Stomach (tissue), 8 donors: ENCODE measurements at regions not wholly inside any gene's neighbourhood (a gene's known extent, or its start where the extent isn't known, plus 50 kb on each side); places are given as distances from the start of the nearest gene placed in this dataset.
A peak's percentile ranks its signal among the peaks of the same experiment; 100 is the strongest.

Source experiments
- DNase-seq, 2 donors: peaks; one replicate each; pipeline versions ENCODE4 v3.0.0 to v3.0.0-alpha.2; 2013 to 2019
- H3K27ac ChIP-seq, 5 donors: fragments of 200-600 bp in 4 of 5; sonication (generic) in 4 of 5; one replicate each; pipeline ENCODE4 v1.5.1; 2013 to 2019; ENCODE audit warnings: mild to moderate bottlenecking in 1 of 5, moderate library complexity in 1 of 5
- H3K27me3 ChIP-seq, 3 donors: fragments of 200-600 bp; sonication (generic); one replicate each; pipeline ENCODE4 v1.5.1; 2017 to 2019; ENCODE audit warnings: mixed run types in 1 of 3
- H3K36me3 ChIP-seq, 4 donors: fragments of 200-600 bp; sonication (generic); 1 replicate in 3 of 4; 2 replicates in 1 of 4; pipeline ENCODE4 v1.5.1; 2016 to 2019
- H3K4me1 ChIP-seq, 4 donors: fragments of 200-600 bp; sonication (generic); one replicate each; pipeline ENCODE4 v1.5.1; 2016 to 2019
- H3K4me3 ChIP-seq, 4 donors: fragments of 200-600 bp; sonication (generic) in 3 of 4; one replicate each; pipeline ENCODE4 v1.5.1; 2016 to 2019; ENCODE audit warnings: mild to moderate bottlenecking in 1 of 4
- H3K9me3 ChIP-seq, 4 donors: fragments of 200-600 bp; sonication (generic); one replicate each; pipeline ENCODE4 v1.5.1; 2016 to 2019
- EP300 ChIP-seq: sonication (generic); formaldehyde crosslinking; IDR thresholded peaks from one replicate; pipeline ENCODE4 v1.6.1; 2017; ENCODE audit warnings: antibody characterized with exemption
- POLR2A ChIP-seq, 4 donors: fragments of 450-650 bp; IDR thresholded peaks; one replicate each; pipeline ENCODE4 v1.6.1; 2016; ENCODE audit warnings: antibody characterized with exemption in 4 of 4, control low read depth in 2 of 4, mild to moderate bottlenecking in 1 of 4, moderate library complexity in 1 of 4
- POLR2AphosphoS5 ChIP-seq, 3 donors: sonication (generic); formaldehyde crosslinking; IDR thresholded peaks; one replicate each; pipeline ENCODE4 v1.6.1; 2016; ENCODE audit warnings: antibody characterized with exemption in 3 of 3
- WGBS, 5 donors: extraction: QIAGEN DNeasy Blood & Tissue Kit in 3 of 5; methylation state at CpG; one replicate each; pipeline versions ENCODE4 v1.1.5 to v1.1.7; 2013 to 2018; 5-methylcytosine and 5-hydroxymethylcytosine counted together
- intact Hi-C: fragments of 100-400 bp; cut with DNase I; formaldehyde crosslinking; loops from one replicate; pipeline ENCODE4 v1.15.1; 2023; ENCODE audit warnings: low total_unique reads
- TF ChIP-seq, protein P1 (sequence below), 7 experiments: fragments of 450-650 bp in 4 of 7; fragments of 200-600 bp in 3 of 7; sonication (generic) in 3 of 7; IDR thresholded peaks; one replicate each; pipeline ENCODE4 v1.5.1; 2016 to 2019; ENCODE audit warnings: antibody characterized with exemption in 7 of 7, control low read depth in 2 of 7, mild to moderate bottlenecking in 1 of 7
- donor health status: healthy with polysubstance abuse.
- donor health status: Bipolar disorder and iron deficiency.
- donor health status: healthy.

DNA sequence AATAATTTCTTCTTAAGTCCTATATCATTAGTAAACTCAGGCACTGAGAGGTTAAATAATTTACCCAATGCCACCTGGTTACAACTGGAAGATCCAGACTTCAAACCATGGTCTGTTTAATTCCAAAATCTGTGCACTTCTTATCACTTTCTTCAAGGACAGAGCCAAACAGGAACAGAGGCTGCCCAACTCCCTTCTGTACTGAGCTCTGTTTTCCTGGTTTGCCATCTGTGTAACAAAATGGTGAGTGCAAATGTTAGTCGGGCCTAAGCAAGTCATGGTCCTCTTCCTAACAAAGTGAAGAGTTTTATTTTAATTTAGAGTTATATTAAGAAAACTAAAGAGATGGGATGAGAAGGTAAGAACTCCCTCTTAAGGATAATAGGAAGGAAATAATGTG, 80.6 kb upstream of the CCL2 start:
- Histone ChIP-seq H3K27me3 (peaks cover 0 to 7% (median 0%) of the 10 kb centered on the region in 3 donors), H3K9me3 (peaks cover 0 to 7% (median 0%) of the 10 kb centered on the region in 4 donors), H3K4me3 (no peak overlapping the region), H3K36me3 (no peaks in the 10 kb centered on the region), H3K27ac (no peak overlapping the region), H3K4me1 (peaks cover 0 to 4% (median 0%) of the 10 kb centered on the region in 4 donors)
- 69 to 89% (median 71%) methylated on average over 1 of the region's 1 CpG for WGBS, 5 donors
- no peak for TF ChIP-seq POLR2AphosphoS5 (IDR thresholded peaks at IDR 0.05)
- TF ChIP-seq, protein P1, sequence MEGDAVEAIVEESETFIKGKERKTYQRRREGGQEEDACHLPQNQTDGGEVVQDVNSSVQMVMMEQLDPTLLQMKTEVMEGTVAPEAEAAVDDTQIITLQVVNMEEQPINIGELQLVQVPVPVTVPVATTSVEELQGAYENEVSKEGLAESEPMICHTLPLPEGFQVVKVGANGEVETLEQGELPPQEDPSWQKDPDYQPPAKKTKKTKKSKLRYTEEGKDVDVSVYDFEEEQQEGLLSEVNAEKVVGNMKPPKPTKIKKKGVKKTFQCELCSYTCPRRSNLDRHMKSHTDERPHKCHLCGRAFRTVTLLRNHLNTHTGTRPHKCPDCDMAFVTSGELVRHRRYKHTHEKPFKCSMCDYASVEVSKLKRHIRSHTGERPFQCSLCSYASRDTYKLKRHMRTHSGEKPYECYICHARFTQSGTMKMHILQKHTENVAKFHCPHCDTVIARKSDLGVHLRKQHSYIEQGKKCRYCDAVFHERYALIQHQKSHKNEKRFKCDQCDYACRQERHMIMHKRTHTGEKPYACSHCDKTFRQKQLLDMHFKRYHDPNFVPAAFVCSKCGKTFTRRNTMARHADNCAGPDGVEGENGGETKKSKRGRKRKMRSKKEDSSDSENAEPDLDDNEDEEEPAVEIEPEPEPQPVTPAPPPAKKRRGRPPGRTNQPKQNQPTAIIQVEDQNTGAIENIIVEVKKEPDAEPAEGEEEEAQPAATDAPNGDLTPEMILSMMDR (IDR thresholded peaks at IDR 0.05), result no peak
- TF ChIP-seq EP300, result no peak
- no peak for TF ChIP-seq POLR2A (IDR thresholded peaks at IDR 0.05)
- no peak for DNase-seq
- intact Hi-C loops, result no loop called here

DNA sequence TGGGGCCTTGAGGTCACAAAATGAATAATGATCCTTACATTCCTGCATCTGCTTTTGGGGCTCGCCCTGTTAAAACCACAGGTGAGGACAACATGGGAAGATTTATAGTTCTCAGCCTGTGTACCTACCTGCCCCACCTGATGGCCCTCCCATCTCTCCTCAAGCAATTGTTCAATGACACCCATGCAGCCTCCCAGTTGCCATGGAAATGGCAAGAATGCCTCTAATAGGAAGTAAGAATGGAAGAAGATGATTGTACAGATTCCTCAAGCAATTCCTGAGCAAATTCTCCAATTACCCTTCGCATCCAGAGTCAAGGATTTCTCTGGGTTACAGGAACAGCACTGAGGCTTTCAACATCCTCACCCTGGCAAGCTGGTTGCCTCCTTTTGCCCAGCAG, 78.6 kb upstream of the CCL2 start:
- DNase-seq, result no peak
- Histone ChIP-seq H3K9me3 (peaks cover 0 to 7% (median 0%) of the 10 kb centered on the region in 4 donors), H3K36me3 (no peaks in the 10 kb centered on the region), H3K27me3 (peaks cover 0 to 13% (median 0%) of the 10 kb centered on the region in 3 donors), H3K27ac (peak overlapping the region in 1 of 5 donors; percentile 57), H3K4me1 (peaks cover 0 to 4% (median 0%) of the 10 kb centered on the region in 4 donors), H3K4me3 (no peak overlapping the region)
- intact Hi-C loops, result no loop called here
- TF ChIP-seq, protein P1 (IDR thresholded peaks at IDR 0.05), result no peak
- TF ChIP-seq EP300 (no peak), POLR2AphosphoS5 (IDR thresholded peaks at IDR 0.05) (no peak), POLR2A (IDR thresholded peaks at IDR 0.05) (no peak)
- 76 to 95% (median 83%) methylated on average over 2 of the region's 2 CpGs for WGBS, 5 donors

DNA sequence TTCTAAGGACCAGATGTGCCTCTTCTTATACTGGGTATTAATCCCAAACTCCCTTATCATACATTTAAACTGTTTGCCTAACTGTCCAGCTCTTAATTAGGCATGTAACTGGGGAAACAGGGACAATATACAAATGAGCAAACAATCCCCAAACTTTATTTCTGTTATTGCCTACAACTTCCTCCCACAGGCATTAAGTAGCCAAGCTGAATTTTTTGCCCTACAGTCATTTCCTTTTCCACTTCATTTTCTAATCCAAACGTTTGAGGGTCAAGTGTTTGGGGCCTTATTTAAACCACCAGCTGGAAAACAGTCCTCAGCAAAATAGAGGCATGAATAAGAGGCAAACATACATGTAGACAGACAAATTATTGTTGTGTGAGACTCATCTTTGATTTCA, 77.4 kb upstream of the CCL2 start:
- WGBS, 5 donors, result 0 to 3% (median 0%) methylated on average over 1 of the region's 1 CpG
- TF ChIP-seq, protein P1 (IDR thresholded peaks at IDR 0.05), result no peak
- TF ChIP-seq EP300 (no peak), POLR2A (IDR thresholded peaks at IDR 0.05) (no peak), POLR2AphosphoS5 (IDR thresholded peaks at IDR 0.05) (no peak)
- intact Hi-C loops, result no loop called here
- no peaks in the 10 kb centered on the region for H3K9me3 ChIP-seq
- peak overlapping the region in 3 of 5 donors; percentile 33 to 57 (median 34) for H3K27ac ChIP-seq
- H3K4me1 ChIP-seq, result peaks cover 0 to 4% (median 0%) of the 10 kb centered on the region in 4 donors
- peaks cover 0 to 13% (median 0%) of the 10 kb centered on the region in 3 donors for H3K27me3 ChIP-seq
- no peaks in the 10 kb centered on the region for H3K36me3 ChIP-seq
- peak in 1 of 2 donors; percentile 41 for DNase-seq
- no peak overlapping the region for H3K4me3 ChIP-seq

DNA sequence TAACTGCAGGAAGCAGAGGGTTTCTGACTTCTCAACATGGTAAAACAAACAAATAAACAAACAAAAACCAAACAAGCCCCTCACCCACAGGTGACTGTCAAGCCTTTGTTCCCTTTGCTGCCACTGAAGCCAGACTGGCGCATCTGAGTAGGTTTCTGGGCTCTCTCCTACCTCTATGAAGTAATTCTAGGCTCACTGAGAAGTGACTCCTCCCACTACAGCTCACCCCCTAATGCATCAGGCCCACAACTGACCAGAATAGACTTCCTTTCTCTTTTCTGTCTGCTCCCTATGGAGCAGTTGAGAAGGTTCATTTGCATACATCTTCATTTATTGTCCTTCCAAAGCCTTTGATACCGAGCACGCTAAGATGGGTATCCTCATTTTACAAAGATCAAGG, 77.0 kb upstream of the CCL2 start:
- intact Hi-C loops, result no loop called here
- Histone ChIP-seq H3K27me3 (peaks cover 0 to 13% (median 0%) of the 10 kb centered on the region in 3 donors), H3K9me3 (no peaks in the 10 kb centered on the region), H3K36me3 (no peaks in the 10 kb centered on the region), H3K4me1 (peaks cover 0 to 4% (median 0%) of the 10 kb centered on the region in 4 donors), H3K27ac (peak overlapping the region in 2 of 5 donors; percentile 36 to 57), H3K4me3 (no peak overlapping the region)
- DNase-seq, result no peak
- 37 to 51% (median 50%) methylated on average over 3 of the region's 3 CpGs for WGBS, 5 donors
- TF ChIP-seq POLR2AphosphoS5 (IDR thresholded peaks at IDR 0.05), result no peak
- TF ChIP-seq, protein P1 (IDR thresholded peaks at IDR 0.05), result no peak
- no peak for TF ChIP-seq POLR2A (IDR thresholded peaks at IDR 0.05)
- TF ChIP-seq EP300, result no peak
